Heart right ventricle (tissue), 16 donors: ENCODE measurements at regions not wholly inside any gene's neighbourhood (a gene's known extent, or its start where the extent isn't known, plus 50 kb on each side); places are given as distances from the start of the nearest gene placed in this dataset.

Experiments used
- ATAC-seq, 8 donors: fragments of 200-7000 bp; cut with Tn5 transposase; one replicate each; pipeline ENCODE4 v1.9.1; 2020; ENCODE audit warnings: mild to moderate bottlenecking in 8 of 8, moderate library complexity in 8 of 8, moderate number of reproducible peaks in 1 of 8
- DNase-seq, 2 donors: peaks; one replicate each; pipeline ENCODE4 v3.0.0-alpha.2; 2020
- H3K27ac ChIP-seq, 10 donors: fragments of 200-600 bp; sonication (generic) in 2 of 10; one replicate each; pipeline versions ENCODE4 v1.5.0 to v1.8.0; 2020 to 2022; ENCODE audit warnings: mild to moderate bottlenecking in 3 of 10
- H3K27me3 ChIP-seq, 7 donors: fragments of 200-600 bp; one replicate each; pipeline ENCODE4 v1.8.0; 2021 to 2022; ENCODE audit warnings: mild to moderate bottlenecking in 2 of 7
- H3K36me3 ChIP-seq, 9 donors: fragments of 200-600 bp; sonication (generic) in 1 of 9; one replicate each; pipeline versions ENCODE4 v1.5.0 to v1.8.0; 2020 to 2022; ENCODE audit warnings: mild to moderate bottlenecking in 2 of 9
- H3K4me1 ChIP-seq, 9 donors: fragments of 200-600 bp; sonication (generic) in 1 of 9; one replicate each; pipeline versions ENCODE4 v1.5.0 to v1.8.0; 2020 to 2022; ENCODE audit warnings: mild to moderate bottlenecking in 4 of 9
- H3K4me3 ChIP-seq, 10 donors: fragments of 200-600 bp; sonication (generic) in 2 of 10; one replicate each; pipeline versions ENCODE4 v1.5.0 to v1.8.0; 2020 to 2022; ENCODE audit warnings: mild to moderate bottlenecking in 7 of 10, moderate library complexity in 2 of 10
- H3K9me3 ChIP-seq, 11 donors: fragments of 200-600 bp in 10 of 11; sonication (generic) in 2 of 11; one replicate each; pipeline versions ENCODE4 v1.5.0 to v1.8.0; 2013 to 2022; ENCODE audit warnings: mild to moderate bottlenecking in 2 of 11, control low read depth in 1 of 11, moderate library complexity in 1 of 11
- CTCF ChIP-seq, 9 donors: fragments of 200-600 bp; sonication (generic) in 2 of 9; IDR thresholded peaks; one replicate each; pipeline versions ENCODE4 v1.5.0 to v1.8.0; 2021 to 2022; ENCODE audit warnings: antibody characterized with exemption in 9 of 9, mild to moderate bottlenecking in 5 of 9, moderate library complexity in 1 of 9
- WGBS, 2 donors: extraction: QIAGEN DNeasy Blood & Tissue Kit; methylation state at CpG; one replicate each; pipeline ENCODE4 v1.1.7; 2013; ENCODE audit warnings: inconsistent platforms in 1 of 2; 5-methylcytosine and 5-hydroxymethylcytosine counted together
- intact Hi-C, 10 donors: fragments of 100-400 bp; cut with DNase I; formaldehyde crosslinking; loops; one replicate each; pipeline versions ENCODE4 v1.11.1 to v1.14.2; 2022
- donor health status: Arrhythmogenic right ventricular cardiomyopathy.
- donor health status: ischemic (EF 13 %, LVEDD 7.1; RV severe dilation, severe dysfunction).
- donor health status: healthy with polysubstance abuse.
- donor health status: DM: no; HTN: yes; CAD: no.
- donor health status: DM: no; HTN: no; CAD: no.
- donor health status: ischemic (EF 25% LVEDD 6.9; RV normal size, moderate dysfunction).
- donor health status: ischemic (EF 25% LVEDD 5.7; RV mildly dilated, moderate dysfunction).
- donor health status: healthy.
- donor health status: DM: yes; HTN: yes; CAD: no.
- donor health status: Ischemic cardiomyopathy.
- donor health status: ischemic (EF 35%, LVEDD 5.7; RV mildly dilated, moderate dysfunction).
- donor health status: nonischemic (EF 11% LVEDD 7.7; RV severe dilation, severe dysfunction).
- donor health status: DM: yes; HTN: yes; CAD: no.
- donor health status: PGD.
- donor health status: ischemic (EF 29% LVEDD 5.4; RV normal size, mild dysfunction).
- donor health status: nonischemic (EF 23%, LVEDD 6.1; RV moderate dilation, normal function).

GRCh38 chr5:39650008-39650762 lies 225.4 kb upstream of the DAB2 start:
- 87 to 88% methylated on average over 1 of the region's 1 CpG for WGBS, 2 donors
- ATAC-seq: no peak

GRCh38 chr5:39648848-39649227 lies 224.1 kb upstream of the DAB2 start:
- ATAC-seq (no peak), DNase-seq (no peak)
- no peaks in the 10 kb centered on the region for H3K4me1 ChIP-seq
- H3K9me3 ChIP-seq: no peaks in the 10 kb centered on the region
- TF ChIP-seq CTCF (IDR thresholded peaks at IDR 0.05): no peak
- H3K36me3 ChIP-seq: no peaks in the 10 kb centered on the region
- H3K4me3 ChIP-seq: no peak overlapping the region
- no peaks in the 10 kb centered on the region for H3K27me3 ChIP-seq
- intact Hi-C loops: no loop called here
- no peak overlapping the region for H3K27ac ChIP-seq
- WGBS, 2 donors: 82 to 85% methylated on average over 7 of the region's 7 CpGs

More at GRCh38 chr5:39650008-39650762, 225.4 kb upstream of the DAB2 start:
- H3K27me3 ChIP-seq: no peaks in the 10 kb centered on the region
- intact Hi-C loops: no loop called here
- no peak overlapping the region for H3K4me3 ChIP-seq
- H3K9me3 ChIP-seq: no peaks in the 10 kb centered on the region
- H3K4me1 ChIP-seq: no peaks in the 10 kb centered on the region
- TF ChIP-seq CTCF (IDR thresholded peaks at IDR 0.05): no peak
- H3K36me3 ChIP-seq: no peaks in the 10 kb centered on the region
- H3K27ac ChIP-seq: no peak overlapping the region
- DNase-seq: no peak

GRCh38 chr5:39648085-39648847 lies 223.5 kb upstream of the DAB2 start:
- Histone ChIP-seq H3K36me3 (no peaks in the 10 kb centered on the region), H3K27me3 (no peaks in the 10 kb centered on the region), H3K9me3 (no peaks in the 10 kb centered on the region), H3K4me1 (no peaks in the 10 kb centered on the region), H3K4me3 (no peak overlapping the region), H3K27ac (no peak overlapping the region)
- no peak for DNase-seq
- intact Hi-C loops: no loop called here
- 76 to 79% methylated on average over 3 of the region's 3 CpGs for WGBS, 2 donors
- TF ChIP-seq CTCF (IDR thresholded peaks at IDR 0.05): no peak
- ATAC-seq: no peak

GRCh38 chr5:39640552-39640951 lies 215.8 kb upstream of the DAB2 start:
- DNase-seq (no peak), ATAC-seq (no peak)
- H3K4me3 ChIP-seq: no peak overlapping the region
- no peaks in the 10 kb centered on the region for H3K4me1 ChIP-seq
- H3K27ac ChIP-seq: no peak overlapping the region
- 67 to 71% methylated on average over 1 of the region's 1 CpG for WGBS, 2 donors
- no peaks in the 10 kb centered on the region for H3K27me3 ChIP-seq
- TF ChIP-seq CTCF (IDR thresholded peaks at IDR 0.05): no peak
- H3K36me3 ChIP-seq: no peaks in the 10 kb centered on the region
- intact Hi-C loops: no loop called here
- H3K9me3 ChIP-seq: peaks cover 0 to 2% (median 0%) of the 10 kb centered on the region in 11 donors
